KMS-11 (cell line): ENCODE measurements at regions not wholly inside any gene's neighbourhood (a gene's known extent, or its start where the extent isn't known, plus 50 kb on each side); places are given as distances from the start of the nearest gene placed in this dataset.
"Not testable (repeated sequence)": the region's sequence is repeated elsewhere in the genome, so short reads cannot be mapped to it uniquely, and the experiment has no call there.

ENCODE experiments used
- H2AFZ ChIP-seq: fragments of 200-600 bp; sonication (generic); 2 replicates; pipeline ENCODE4 v1.6.1; 2016; ENCODE audit warnings: antibody characterized with exemption, mixed run types, low read depth
- H3K27ac ChIP-seq: fragments of 200-600 bp; sonication (generic); 2 replicates; pipeline ENCODE4 v1.6.1; 2016; ENCODE audit warnings: mild to moderate bottlenecking, mixed run types
- H3K27me3 ChIP-seq: fragments of 200-600 bp; sonication (generic); 2 replicates; pipeline ENCODE4 v1.6.1; 2017; ENCODE audit warnings: mild to moderate bottlenecking, low read depth, mixed run types, moderate library complexity; ENCODE audit not compliant: insufficient read depth
- H3K36me3 ChIP-seq: fragments of 200-600 bp; sonication (generic); 2 replicates; pipeline ENCODE4 v1.6.1; 2017; ENCODE audit warnings: mild to moderate bottlenecking, mixed run types; ENCODE audit not compliant: insufficient read depth
- H3K4me1 ChIP-seq: fragments of 200-600 bp; sonication (generic); 2 replicates; pipeline ENCODE4 v1.6.1; 2016; ENCODE audit warnings: mild to moderate bottlenecking, low read depth, mixed run types; ENCODE audit not compliant: poor library complexity, severe bottlenecking
- H3K4me2 ChIP-seq: fragments of 200-600 bp; sonication (generic); 2 replicates; pipeline ENCODE4 v1.7.0; 2016; ENCODE audit warnings: mild to moderate bottlenecking, mixed run types
- H3K4me3 ChIP-seq: fragments of 200-600 bp; sonication (generic); IDR thresholded peaks from 2 replicates; pipeline ENCODE4 v1.6.1; 2017; ENCODE audit warnings: low read depth, low read length, mixed read lengths; ENCODE audit not compliant: insufficient read depth
- H3K79me2 ChIP-seq: fragments of 200-600 bp; sonication (generic); 2 replicates; pipeline ENCODE4 v1.6.1; 2016; ENCODE audit warnings: low read depth, mixed run types; ENCODE audit not compliant: insufficient read depth
- H3K9ac ChIP-seq: fragments of 200-600 bp; sonication (generic); 2 replicates; pipeline ENCODE4 v1.6.1; 2016; ENCODE audit warnings: mild to moderate bottlenecking, mixed run types
- H4K20me1 ChIP-seq: fragments of 200-600 bp; sonication (generic); 2 replicates; pipeline ENCODE4 v1.6.1; 2016; ENCODE audit warnings: mild to moderate bottlenecking, mixed run types; ENCODE audit not compliant: insufficient read depth
- CTCF ChIP-seq: fragments of 200-600 bp; sonication (generic); conservative IDR thresholded peaks from 2 replicates; pipeline ENCODE4 v1.6.1; 2017; ENCODE audit warnings: low read depth, mild to moderate bottlenecking, antibody characterized with exemption, low read length, moderate library complexity, mixed read lengths

DNA sequence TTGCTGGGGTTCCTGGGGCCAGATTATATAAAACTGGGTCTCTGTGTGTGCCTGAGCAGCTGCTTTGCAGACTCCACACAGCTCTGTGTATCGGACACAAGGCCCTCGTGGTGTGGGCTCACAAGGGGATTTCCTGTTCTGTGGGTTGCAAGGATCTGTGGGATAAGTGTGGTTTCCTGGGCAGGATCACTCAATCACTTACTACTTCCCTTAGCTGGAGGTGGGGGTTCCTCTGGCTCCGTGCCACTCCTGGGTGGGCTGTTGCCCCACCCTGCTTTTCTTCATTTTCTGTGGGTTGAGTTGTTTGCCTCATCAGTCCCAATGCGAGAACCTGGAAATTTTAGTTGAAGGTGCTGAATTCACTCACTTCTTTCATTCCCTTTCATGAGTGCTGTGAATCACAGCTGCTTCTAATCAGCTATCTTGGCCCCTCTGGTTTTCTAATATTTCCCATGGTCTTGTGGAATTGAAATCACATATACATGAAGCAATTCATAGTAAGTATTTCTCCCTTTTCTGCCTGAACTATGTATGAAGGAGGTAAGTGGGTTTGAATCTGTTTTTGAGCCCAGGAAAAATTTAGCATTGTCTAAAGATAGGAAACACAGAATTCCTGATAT lies 196.3 kb downstream of the DCDC2C start:
- no peaks in the 10 kb centered on the region for H3K4me1 ChIP-seq
- H3K27me3 ChIP-seq, result no peaks in the 10 kb centered on the region
- H3K36me3 ChIP-seq, result no peaks in the 10 kb centered on the region
- no peaks in the 10 kb centered on the region for H3K79me2 ChIP-seq
- no peak overlapping the region for H3K4me2 ChIP-seq
- no peaks in the 10 kb centered on the region for H4K20me1 ChIP-seq
- H2AFZ ChIP-seq, result no peak overlapping the region
- H3K4me3 ChIP-seq, result no peak overlapping the region
- TF ChIP-seq CTCF, result no peak
- H3K27ac ChIP-seq, result no peak overlapping the region
- no peak overlapping the region for H3K9ac ChIP-seq

- H3K36me3 ChIP-seq, result no peaks in the 10 kb centered on the region
- H3K27me3 ChIP-seq, result no peaks in the 10 kb centered on the region
- no peak for TF ChIP-seq CTCF
- H3K4me3 ChIP-seq, result no peak overlapping the region
- H3K27ac ChIP-seq, result no peak overlapping the region
- no peak overlapping the region for H2AFZ ChIP-seq
- H3K9ac ChIP-seq, result no peak overlapping the region
- no peaks in the 10 kb centered on the region for H3K79me2 ChIP-seq
- H4K20me1 ChIP-seq, result no peaks in the 10 kb centered on the region
- no peak overlapping the region for H3K4me2 ChIP-seq
- H3K4me1 ChIP-seq, result no peaks in the 10 kb centered on the region
These were observed 198.8 kb downstream of the DCDC2C start for GRCh38 chr2:3902131-3902530.

- Histone ChIP-seq H4K20me1 (no peaks in the 10 kb centered on the region), H3K9ac (no peak overlapping the region), H3K4me2 (no peak overlapping the region), H3K27ac (no peak overlapping the region), H3K79me2 (no peaks in the 10 kb centered on the region), H3K27me3 (no peaks in the 10 kb centered on the region), H3K4me1 (no peaks in the 10 kb centered on the region), H3K4me3 (no peak overlapping the region), H2AFZ (no peak overlapping the region), H3K36me3 (no peaks in the 10 kb centered on the region)
- no peak for TF ChIP-seq CTCF
These were observed 200.7 kb downstream of the DCDC2C start for GRCh38 chr2:3904061-3904460.

DNA sequence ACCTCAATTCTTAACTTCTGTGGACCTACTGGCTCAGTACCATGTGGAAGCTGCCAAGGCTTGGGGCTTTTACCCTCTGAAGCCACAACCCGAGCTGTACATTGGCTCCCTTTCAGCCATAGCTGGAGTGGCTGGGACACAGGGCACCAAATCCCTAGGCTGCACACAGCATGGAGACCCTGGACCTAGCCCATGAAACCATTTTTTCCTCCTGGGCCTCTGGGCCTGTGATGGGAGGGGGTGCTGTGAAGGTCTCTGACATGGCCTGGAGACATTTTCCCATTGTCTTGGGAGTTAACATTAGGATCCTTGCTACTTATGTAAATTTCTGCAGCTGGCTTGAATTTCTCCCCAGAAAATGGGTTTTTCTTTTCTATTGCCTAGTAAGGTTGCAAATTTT lies 205.1 kb downstream of the DCDC2C start:
- not testable (repeated sequence) for H3K27me3 ChIP-seq, H3K79me2 ChIP-seq, H3K4me3 ChIP-seq, H3K27ac ChIP-seq, H3K4me1 ChIP-seq, H3K4me2 ChIP-seq, H4K20me1 ChIP-seq, H2AFZ ChIP-seq, H3K9ac ChIP-seq, H3K36me3 ChIP-seq

DNA sequence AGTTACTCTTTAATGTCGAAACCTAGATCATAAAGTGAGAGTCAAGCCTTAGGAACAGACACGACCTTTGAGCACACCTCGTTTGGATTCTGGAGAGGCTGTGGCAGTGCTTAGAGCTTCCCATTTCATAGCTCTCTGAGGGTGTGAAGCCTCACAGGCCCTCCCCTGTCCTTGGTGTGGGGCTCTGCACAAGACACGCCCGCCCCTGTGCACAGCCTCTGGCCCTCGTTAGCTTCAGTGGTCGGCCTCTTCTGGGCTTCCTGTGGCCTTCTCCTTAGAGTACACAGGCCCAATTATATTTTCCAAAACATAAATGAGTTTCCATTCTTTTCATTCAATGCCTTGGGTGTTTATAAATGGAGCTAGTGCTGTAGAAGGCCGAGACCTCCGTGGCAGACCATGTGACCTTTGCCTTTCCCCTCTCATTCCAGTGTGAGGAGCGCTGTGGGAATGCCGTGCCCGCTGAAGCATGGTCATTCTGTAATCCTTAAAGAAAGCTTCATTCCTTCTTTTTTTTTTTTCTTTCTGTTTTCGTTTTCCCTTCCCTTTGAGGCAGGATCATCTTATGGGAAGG lies 208.6 kb downstream of the DCDC2C start:
- no peak for TF ChIP-seq CTCF
- Histone ChIP-seq H3K27ac (no peak overlapping the region), H3K9ac (no peak overlapping the region), H3K4me2 (no peak overlapping the region), H3K27me3 (no peaks in the 10 kb centered on the region), H3K36me3 (no peaks in the 10 kb centered on the region), H3K4me3 (no peak overlapping the region), H3K79me2 (no peaks in the 10 kb centered on the region), H2AFZ (no peak overlapping the region), H4K20me1 (no peaks in the 10 kb centered on the region), H3K4me1 (no peaks in the 10 kb centered on the region)
